ENCODE measurements at regions not wholly inside any gene's neighbourhood (a gene's known extent, or its start where the extent isn't known, plus 50 kb on each side); places are given as distances from the start of the nearest gene placed in this dataset.

- no peak overlapping the region for H3K9ac ChIP-seq (ENCODE audit: insufficient read depth in 1 of 2, low read length in 2 of 2)
- peaks cover 0 to 12% (median 2%) of the 10 kb centered on the region in 4 donors for H3K9me3 ChIP-seq (ENCODE audit: control insufficient read depth in 4 of 4, insufficient read depth in 3 of 4, low read length in 3 of 4)
- H3K27me3 ChIP-seq (ENCODE audit: control insufficient read depth in 3 of 3, insufficient read depth in 3 of 3, low read length in 2 of 3): no peaks in the 10 kb centered on the region
- no peak overlapping the region for H3K27ac ChIP-seq (ENCODE audit: low read depth in 1 of 2, low read length in 1 of 2)
- H3K4me1 ChIP-seq (ENCODE audit: control insufficient read depth in 5 of 5, insufficient read depth in 5 of 5, low read length in 5 of 5): no peaks in the 10 kb centered on the region
- H3K36me3 ChIP-seq (ENCODE audit: control insufficient read depth in 4 of 4, insufficient read depth in 4 of 4, low read length in 4 of 4): no peaks in the 10 kb centered on the region
- H3K4me3 ChIP-seq: no peak overlapping the region
- no peak for DNase-seq
- no peak for ATAC-seq (ENCODE audit: insufficient read depth, low FRiP score)
- TF ChIP-seq, protein P1, sequence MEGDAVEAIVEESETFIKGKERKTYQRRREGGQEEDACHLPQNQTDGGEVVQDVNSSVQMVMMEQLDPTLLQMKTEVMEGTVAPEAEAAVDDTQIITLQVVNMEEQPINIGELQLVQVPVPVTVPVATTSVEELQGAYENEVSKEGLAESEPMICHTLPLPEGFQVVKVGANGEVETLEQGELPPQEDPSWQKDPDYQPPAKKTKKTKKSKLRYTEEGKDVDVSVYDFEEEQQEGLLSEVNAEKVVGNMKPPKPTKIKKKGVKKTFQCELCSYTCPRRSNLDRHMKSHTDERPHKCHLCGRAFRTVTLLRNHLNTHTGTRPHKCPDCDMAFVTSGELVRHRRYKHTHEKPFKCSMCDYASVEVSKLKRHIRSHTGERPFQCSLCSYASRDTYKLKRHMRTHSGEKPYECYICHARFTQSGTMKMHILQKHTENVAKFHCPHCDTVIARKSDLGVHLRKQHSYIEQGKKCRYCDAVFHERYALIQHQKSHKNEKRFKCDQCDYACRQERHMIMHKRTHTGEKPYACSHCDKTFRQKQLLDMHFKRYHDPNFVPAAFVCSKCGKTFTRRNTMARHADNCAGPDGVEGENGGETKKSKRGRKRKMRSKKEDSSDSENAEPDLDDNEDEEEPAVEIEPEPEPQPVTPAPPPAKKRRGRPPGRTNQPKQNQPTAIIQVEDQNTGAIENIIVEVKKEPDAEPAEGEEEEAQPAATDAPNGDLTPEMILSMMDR (IDR thresholded peaks at IDR 0.05; ENCODE audit: control extremely low read depth, extremely low read depth): no peak
These were observed 595.1 kb downstream of the SNAPC1 start for GRCh38 chr14:62357362-62357761.

DNA sequence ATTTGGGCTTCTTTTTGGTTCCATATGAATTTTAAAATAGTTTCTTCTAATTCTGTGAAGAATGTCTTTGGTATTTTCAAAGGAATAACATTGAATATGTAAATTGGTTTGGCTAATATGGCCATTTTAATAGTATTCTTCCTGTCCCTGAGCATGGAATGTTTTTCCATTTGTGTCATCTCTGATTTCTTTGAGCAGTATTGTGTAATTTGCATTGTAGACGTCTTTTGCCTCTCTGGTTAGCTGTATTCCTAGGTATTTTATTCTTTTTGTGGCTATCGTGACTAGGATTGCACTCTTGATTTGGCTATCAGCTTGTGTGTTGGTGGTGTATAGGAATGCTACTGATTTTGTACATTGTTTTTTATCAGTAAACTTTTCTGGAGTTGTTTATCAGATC is 601.9 kb downstream of the SNAPC1 start:
- Histone ChIP-seq H3K9me3 (ENCODE audit: control insufficient read depth in 4 of 4, insufficient read depth in 3 of 4, low read length in 3 of 4) (peaks cover 0 to 3% (median 0%) of the 10 kb centered on the region in 4 donors), H3K36me3 (ENCODE audit: control insufficient read depth in 4 of 4, insufficient read depth in 4 of 4, low read length in 4 of 4) (no peaks in the 10 kb centered on the region), H3K27me3 (ENCODE audit: control insufficient read depth in 3 of 3, insufficient read depth in 3 of 3, low read length in 2 of 3) (no peaks in the 10 kb centered on the region), H3K27ac (ENCODE audit: low read depth in 1 of 2, low read length in 1 of 2) (no peak overlapping the region), H3K4me3 (no peak overlapping the region), H3K4me1 (ENCODE audit: control insufficient read depth in 5 of 5, insufficient read depth in 5 of 5, low read length in 5 of 5) (no peaks in the 10 kb centered on the region), H3K9ac (ENCODE audit: insufficient read depth in 1 of 2, low read length in 2 of 2) (no peak overlapping the region)
- TF ChIP-seq, protein P1 (IDR thresholded peaks at IDR 0.05; ENCODE audit: control extremely low read depth, extremely low read depth): no peak
- ATAC-seq (ENCODE audit: insufficient read depth, low FRiP score) (no peak), DNase-seq (no peak)
- 61 to 81% methylated on average over 2 of the region's 2 CpGs for WGBS, 2 donors

DNA sequence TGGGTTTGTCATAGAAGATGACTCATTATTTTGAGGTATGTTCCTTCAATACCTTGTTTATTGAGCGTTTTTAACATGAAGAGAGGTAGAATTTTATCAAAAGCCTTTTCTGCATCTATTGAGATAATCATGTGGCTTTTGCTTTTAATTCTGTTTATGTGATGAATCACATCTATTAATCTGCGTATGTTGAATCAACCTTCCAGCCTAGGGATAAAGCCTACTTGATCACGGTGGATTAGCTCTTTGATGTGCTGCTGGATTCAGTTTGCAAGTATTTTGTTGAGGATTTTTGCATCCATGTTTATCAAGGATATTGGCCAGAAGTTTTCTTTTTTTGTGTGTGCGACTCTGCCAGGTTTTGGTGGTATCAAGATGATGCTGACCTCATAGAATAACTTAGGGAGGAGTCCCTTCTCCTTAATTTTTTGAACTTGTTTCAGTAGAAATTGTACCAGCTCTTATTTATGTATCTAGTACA is 602.6 kb downstream of the SNAPC1 start:
- TF ChIP-seq, protein P1 (IDR thresholded peaks at IDR 0.05; ENCODE audit: control extremely low read depth, extremely low read depth): no peak
- H3K9ac ChIP-seq (ENCODE audit: insufficient read depth in 1 of 2, low read length in 2 of 2): no peak overlapping the region
- no peak overlapping the region for H3K4me3 ChIP-seq
- no peak for ATAC-seq (ENCODE audit: insufficient read depth, low FRiP score)
- H3K27me3 ChIP-seq (ENCODE audit: control insufficient read depth in 3 of 3, insufficient read depth in 3 of 3, low read length in 2 of 3): no peaks in the 10 kb centered on the region
- no peak overlapping the region for H3K27ac ChIP-seq (ENCODE audit: low read depth in 1 of 2, low read length in 1 of 2)
- peaks cover 0 to 3% (median 0%) of the 10 kb centered on the region in 4 donors for H3K9me3 ChIP-seq (ENCODE audit: control insufficient read depth in 4 of 4, insufficient read depth in 3 of 4, low read length in 3 of 4)
- 78 to 89% methylated on average over 4 of the region's 4 CpGs for WGBS, 2 donors
- no peaks in the 10 kb centered on the region for H3K36me3 ChIP-seq (ENCODE audit: control insufficient read depth in 4 of 4, insufficient read depth in 4 of 4, low read length in 4 of 4)
- no peaks in the 10 kb centered on the region for H3K4me1 ChIP-seq (ENCODE audit: control insufficient read depth in 5 of 5, insufficient read depth in 5 of 5, low read length in 5 of 5)
- no peak for DNase-seq

- ATAC-seq (ENCODE audit: insufficient read depth, low FRiP score): no peak
These were observed 607.8 kb downstream of the SNAPC1 start for GRCh38 chr14:62369919-62370560.

More at GRCh38 chr14:62369919-62370560, 607.8 kb downstream of the SNAPC1 start:
- Histone ChIP-seq H3K27ac (ENCODE audit: low read depth in 1 of 2, low read length in 1 of 2) (no peak overlapping the region), H3K4me3 (no peak overlapping the region), H3K4me1 (ENCODE audit: control insufficient read depth in 5 of 5, insufficient read depth in 5 of 5, low read length in 5 of 5) (no peaks in the 10 kb centered on the region), H3K9ac (ENCODE audit: insufficient read depth in 1 of 2, low read length in 2 of 2) (no peak overlapping the region), H3K36me3 (ENCODE audit: control insufficient read depth in 4 of 4, insufficient read depth in 4 of 4, low read length in 4 of 4) (no peaks in the 10 kb centered on the region), H3K9me3 (ENCODE audit: control insufficient read depth in 4 of 4, insufficient read depth in 3 of 4, low read length in 3 of 4) (no peaks in the 10 kb centered on the region), H3K27me3 (ENCODE audit: control insufficient read depth in 3 of 3, insufficient read depth in 3 of 3, low read length in 2 of 3) (no peaks in the 10 kb centered on the region)
- no peak for DNase-seq
- TF ChIP-seq, protein P1 (IDR thresholded peaks at IDR 0.05; ENCODE audit: control extremely low read depth, extremely low read depth): no peak
